HG02870 (cell line): ENCODE measurements at regions not wholly inside any gene's neighbourhood (a gene's known extent, or its start where the extent isn't known, plus 50 kb on each side); places are given as distances from the start of the nearest gene placed in this dataset.

Experiments used
- ATAC-seq: cut with Tn5 transposase; IDR thresholded peaks from one replicate; pipeline ENCODE4 v1.9.1; 2021; ENCODE audit warnings: mild to moderate bottlenecking, moderate library complexity; ENCODE audit not compliant: unreplicated experiment

- no peak for ATAC-seq
Measured at GRCh38 chr12:116478243-116478773, 80.9 kb upstream of the MAP1LC3B2 start.

- no peak for ATAC-seq
Measured at GRCh38 chr12:116480210-116480810, 78.9 kb upstream of the MAP1LC3B2 start.

- ATAC-seq, result no peak
Measured at GRCh38 chr12:116481726-116482125, 77.5 kb upstream of the MAP1LC3B2 start.

GRCh38 chr12:116482179-116482578, 77.0 kb upstream of the MAP1LC3B2 start:
- ATAC-seq, result no peak

- no peak for ATAC-seq
Measured at GRCh38 chr12:116482859-116483258, 76.3 kb upstream of the MAP1LC3B2 start.

GRCh38 chr12:116483959-116484750, 75.0 kb upstream of the MAP1LC3B2 start:
- no peak for ATAC-seq

- ATAC-seq, result no peak
Measured at GRCh38 chr12:116484807-116485206, 74.4 kb upstream of the MAP1LC3B2 start.

GRCh38 chr12:116489116-116489515, 70.1 kb upstream of the MAP1LC3B2 start:
- ATAC-seq, result no peak

GRCh38 chr12:116490471-116490870, 68.7 kb upstream of the MAP1LC3B2 start:
- no peak for ATAC-seq

GRCh38 chr12:116492703-116493324, 66.4 kb upstream of the MAP1LC3B2 start:
- ATAC-seq, result no peak

- ATAC-seq, result no peak
Measured at GRCh38 chr12:116495260-116495659, 63.9 kb upstream of the MAP1LC3B2 start.

- ATAC-seq, result no peak
Measured at GRCh38 chr12:116497051-116497591, 62.1 kb upstream of the MAP1LC3B2 start.

- ATAC-seq, result no peak
Measured at GRCh38 chr12:116498471-116498870, 60.7 kb upstream of the MAP1LC3B2 start.

GRCh38 chr12:116502141-116502725, 56.9 kb upstream of the MAP1LC3B2 start:
- no peak for ATAC-seq

GRCh38 chr12:116502989-116503496, 56.1 kb upstream of the MAP1LC3B2 start:
- ATAC-seq, result no peak

- no peak for ATAC-seq
Measured at GRCh38 chr12:116504438-116504837, 54.7 kb upstream of the MAP1LC3B2 start.

GRCh38 chr12:116506697-116507064, 52.5 kb upstream of the MAP1LC3B2 start:
- ATAC-seq, result no peak

- ATAC-seq, result no peak
Measured at GRCh38 chr12:116508145-116509121, 50.7 kb upstream of the MAP1LC3B2 start.
